Endodermal cell (in vitro differentiated cells): ENCODE measurements at regions not wholly inside any gene's neighbourhood (a gene's known extent, or its start where the extent isn't known, plus 50 kb on each side); places are given as distances from the start of the nearest gene placed in this dataset.

Source experiments
- DNase-seq: peaks from one replicate; pipeline ENCODE4 v3.0.0-alpha.2; 2017
- H3K27ac ChIP-seq: 2 replicates; pipeline ENCODE4 v1.5.1; 2013; ENCODE audit warnings: mild to moderate bottlenecking, low read depth, low read length, moderate library complexity
- H3K27me3 ChIP-seq: 2 replicates; pipeline ENCODE4 v1.6.1; 2013; ENCODE audit warnings: mild to moderate bottlenecking, low read length, moderate library complexity; ENCODE audit not compliant: insufficient read depth, control insufficient read depth, poor library complexity, severe bottlenecking
- H3K36me3 ChIP-seq: 2 replicates; pipeline ENCODE4 v1.7.0; 2013; ENCODE audit warnings: mild to moderate bottlenecking, low read length, moderate library complexity; ENCODE audit not compliant: control insufficient read depth, insufficient read depth
- H3K4me1 ChIP-seq: one replicate; pipeline ENCODE4 v1.7.0; 2013; ENCODE audit warnings: low read length; ENCODE audit not compliant: control insufficient read depth, insufficient read depth
- H3K4me3 ChIP-seq: 2 replicates; pipeline ENCODE4 v1.5.1; 2013; ENCODE audit warnings: mild to moderate bottlenecking, low read length, moderate library complexity
- H3K9ac ChIP-seq: 2 replicates; pipeline ENCODE4 v1.6.1; 2013; ENCODE audit warnings: mild to moderate bottlenecking, low read length, moderate library complexity; ENCODE audit not compliant: poor library complexity, severe bottlenecking; ENCODE audit errors: extremely low read depth
- H3K9me3 ChIP-seq: 2 replicates; pipeline ENCODE4 v1.6.1; 2013; ENCODE audit warnings: mild to moderate bottlenecking, low read length, moderate library complexity; ENCODE audit not compliant: control insufficient read depth
- H3K27ac Mint-ChIP-seq: 2 replicates; pipeline ENCODE4 v1.8.0; 2020; ENCODE audit warnings: mixed read lengths
- H3K27me3 Mint-ChIP-seq: 2 replicates; pipeline ENCODE4 v1.8.0; 2021; ENCODE audit warnings: mild to moderate bottlenecking, mixed read lengths; ENCODE audit not compliant: insufficient read depth
- H3K36me3 Mint-ChIP-seq: 2 replicates; pipeline ENCODE4 v1.8.0; 2020; ENCODE audit warnings: low read depth, mixed read lengths
- H3K4me1 Mint-ChIP-seq: 2 replicates; pipeline ENCODE4 v1.8.0; 2020; ENCODE audit warnings: mixed read lengths
- H3K4me3 Mint-ChIP-seq: 2 replicates; pipeline ENCODE4 v1.8.0; 2020; ENCODE audit warnings: mild to moderate bottlenecking, moderate library complexity, mixed read lengths
- H3K9me3 Mint-ChIP-seq: 2 replicates; pipeline ENCODE4 v1.8.0; 2020; ENCODE audit warnings: mild to moderate bottlenecking, mixed read lengths
- CTCF ChIP-seq: fragments of 200-600 bp; sonication (generic); conservative IDR thresholded peaks from 2 replicates; pipeline ENCODE4 v1.5.0; 2021; ENCODE audit warnings: antibody characterized with exemption, mild to moderate bottlenecking
- WGBS, 2 experiments: methylation state at CpG; one replicate each; pipeline versions ENCODE4 v1.1.5 to v1.1.7; 2013; ENCODE audit warnings: missing lambda C conversion rate in 2 of 2, mixed read lengths in 1 of 2; ENCODE audit not compliant: insufficient coverage in 1 of 2, insufficient read length in 1 of 2; 5-methylcytosine and 5-hydroxymethylcytosine counted together

- Mint-ChIP-seq H3K27ac (no peak overlapping the region), H3K9me3 (no peaks in the 10 kb centered on the region), H3K4me3 (no peak overlapping the region), H3K36me3 (no peaks in the 10 kb centered on the region), H3K4me1 (peaks cover 3% of the 10 kb centered on the region), H3K27me3 (no peaks in the 10 kb centered on the region)
- Histone ChIP-seq H3K9ac (no peak overlapping the region), H3K9me3 (no peaks in the 10 kb centered on the region), H3K27me3 (no peaks in the 10 kb centered on the region), H3K4me3 (no peak overlapping the region), H3K36me3 (no peaks in the 10 kb centered on the region), H3K4me1 (no peaks in the 10 kb centered on the region), H3K27ac (no peak overlapping the region)
- 97% methylated on average over 2 of the region's 2 CpGs; no CpG with 5 or more reads in 1 of the 2 experiments for WGBS, 2 experiments
- no peak for DNase-seq
- TF ChIP-seq CTCF, result no peak
Observed at GRCh38 chr1:98398649-98399048, 262.9 kb upstream of the SNX7 start.

- Histone ChIP-seq H3K9ac (no peak overlapping the region), H3K36me3 (no peaks in the 10 kb centered on the region), H3K9me3 (no peaks in the 10 kb centered on the region), H3K4me3 (no peak overlapping the region), H3K27ac (no peak overlapping the region), H3K27me3 (no peaks in the 10 kb centered on the region), H3K4me1 (no peaks in the 10 kb centered on the region)
- Mint-ChIP-seq H3K36me3 (no peaks in the 10 kb centered on the region), H3K27ac (no peak overlapping the region), H3K9me3 (no peaks in the 10 kb centered on the region), H3K4me1 (no peaks in the 10 kb centered on the region), H3K4me3 (no peak overlapping the region), H3K27me3 (no peaks in the 10 kb centered on the region)
- TF ChIP-seq CTCF, result no peak
- no peak for DNase-seq
Observed at GRCh38 chr1:98398092-98398491, 263.4 kb upstream of the SNX7 start.

- TF ChIP-seq CTCF, result no peak
- no peaks in the 10 kb centered on the region for H3K9me3 Mint-ChIP-seq
Observed at GRCh38 chr1:98393719-98394118, 267.8 kb upstream of the SNX7 start.

More at GRCh38 chr1:98393719-98394118, 267.8 kb upstream of the SNX7 start:
- H3K4me3 ChIP-seq, result no peak overlapping the region
- 61 to 73% methylated on average over 2 of the region's 2 CpGs for WGBS, 2 experiments
- H3K36me3 Mint-ChIP-seq, result no peaks in the 10 kb centered on the region
- peaks cover 6% of the 10 kb centered on the region for H3K4me1 Mint-ChIP-seq
- no peaks in the 10 kb centered on the region for H3K4me1 ChIP-seq
- no peak overlapping the region for H3K27ac Mint-ChIP-seq
- H3K27me3 Mint-ChIP-seq, result no peaks in the 10 kb centered on the region
- H3K36me3 ChIP-seq, result no peaks in the 10 kb centered on the region
- no peak overlapping the region for H3K27ac ChIP-seq
- H3K27me3 ChIP-seq, result no peaks in the 10 kb centered on the region
- H3K9ac ChIP-seq, result no peak overlapping the region
- no peak overlapping the region for H3K4me3 Mint-ChIP-seq
- no peaks in the 10 kb centered on the region for H3K9me3 ChIP-seq
- no peak for DNase-seq
